ENCODE measurements at regions not wholly inside any gene's neighbourhood (a gene's known extent, or its start where the extent isn't known, plus 50 kb on each side); places are given as distances from the start of the nearest gene placed in this dataset.
"Not testable (repeated sequence)": the region's sequence is repeated elsewhere in the genome, so short reads cannot be mapped to it uniquely, and the experiment has no call there.

DNA sequence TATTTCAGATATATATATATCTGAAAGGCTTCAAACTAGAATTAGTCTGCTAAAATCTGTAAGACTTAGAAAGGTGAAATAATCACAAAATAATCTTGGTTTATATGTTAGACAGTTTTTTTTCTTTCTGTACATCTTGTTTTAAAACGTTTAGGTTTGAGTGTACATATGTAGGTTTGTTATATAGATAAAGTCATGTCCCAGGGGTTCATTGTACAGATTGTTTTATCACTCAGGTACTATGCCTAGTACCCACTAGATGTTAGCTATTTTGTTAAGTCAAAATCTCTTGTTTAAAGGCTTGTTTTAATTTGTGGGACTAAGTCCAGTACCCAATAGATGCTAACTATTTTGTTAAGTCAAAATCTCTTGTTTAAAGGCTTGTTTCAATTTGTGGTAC is 1339.0 kb upstream of the CITED2 start:
- no peak overlapping the region for H3K27ac ChIP-seq (ENCODE audit: low read length)
- H3K4me1 ChIP-seq (ENCODE audit: control insufficient read depth in 1 of 2, insufficient read depth in 2 of 2, low read length in 2 of 2): no peaks in the 10 kb centered on the region
- H3K36me3 ChIP-seq (ENCODE audit: control insufficient read depth in 1 of 2, insufficient read depth in 2 of 2, low read length in 2 of 2): no peaks in the 10 kb centered on the region
- H3K9me3 ChIP-seq (ENCODE audit: control insufficient read depth in 1 of 2, low read length in 2 of 2): peaks cover 0 to 5% of the 10 kb centered on the region in 2 donors
- H3K4me3 ChIP-seq (ENCODE audit: low read depth in 1 of 2, low read length in 2 of 2): no peak overlapping the region
- no peaks in the 10 kb centered on the region for H3K27me3 ChIP-seq (ENCODE audit: low read depth, low read length)

DNA sequence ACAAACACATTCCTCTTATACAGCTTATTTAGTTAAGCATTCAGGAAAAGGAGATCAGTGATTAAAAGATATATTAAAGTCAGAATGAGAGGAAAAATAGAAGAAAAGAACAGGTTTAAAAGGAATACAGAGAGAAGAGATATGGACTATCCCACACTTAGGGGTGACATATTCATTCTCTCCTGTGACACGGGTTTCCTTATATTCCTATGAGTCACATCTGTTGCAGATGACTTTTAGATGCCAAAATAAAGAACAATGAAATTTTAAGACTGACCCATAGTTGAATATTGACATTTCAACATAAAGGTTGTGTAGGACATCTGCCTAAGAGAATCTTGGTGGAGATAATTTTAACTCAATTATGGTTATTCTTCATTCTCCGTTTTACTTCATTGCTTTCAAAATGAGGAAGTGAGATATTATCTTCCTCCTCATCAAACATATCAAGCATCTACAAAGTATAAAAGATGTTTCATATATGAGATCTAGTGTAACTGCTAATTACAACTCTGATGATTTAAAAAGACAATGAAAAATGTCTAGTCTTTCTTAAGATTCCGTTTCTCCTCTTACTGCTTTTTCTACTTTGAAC is 1336.7 kb upstream of the CITED2 start:
- H3K27ac ChIP-seq (ENCODE audit: low read length): no peak overlapping the region
- H3K9me3 ChIP-seq (ENCODE audit: control insufficient read depth in 1 of 2, low read length in 2 of 2): peaks cover 0 to 8% of the 10 kb centered on the region in 2 donors
- no peak overlapping the region for H3K4me3 ChIP-seq (ENCODE audit: low read depth in 1 of 2, low read length in 2 of 2)
- H3K36me3 ChIP-seq (ENCODE audit: control insufficient read depth in 1 of 2, insufficient read depth in 2 of 2, low read length in 2 of 2): no peaks in the 10 kb centered on the region
- H3K4me1 ChIP-seq (ENCODE audit: control insufficient read depth in 1 of 2, insufficient read depth in 2 of 2, low read length in 2 of 2): no peaks in the 10 kb centered on the region
- no peaks in the 10 kb centered on the region for H3K27me3 ChIP-seq (ENCODE audit: low read depth, low read length)

DNA sequence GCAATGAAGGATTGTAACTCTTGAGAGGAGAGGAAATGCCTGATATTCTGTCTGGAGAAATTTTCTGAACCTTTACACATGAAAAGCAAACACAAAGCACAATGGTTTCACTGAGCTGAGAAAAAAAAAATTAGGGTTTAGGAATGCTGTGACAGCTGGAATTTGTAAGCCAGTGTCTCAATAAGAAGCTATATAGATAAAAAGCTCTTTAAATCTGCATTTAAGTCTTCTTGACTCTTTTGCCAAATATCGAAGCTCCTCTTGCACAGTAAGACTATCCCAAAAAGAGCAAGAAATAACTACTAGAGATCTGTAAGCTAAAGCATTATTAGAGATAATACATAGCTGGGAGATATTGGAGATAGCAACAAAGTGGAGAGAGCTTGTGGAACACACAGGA is 1334.0 kb upstream of the CITED2 start:
- H3K27ac ChIP-seq (ENCODE audit: low read length): no peak overlapping the region
- no peaks in the 10 kb centered on the region for H3K4me1 ChIP-seq (ENCODE audit: control insufficient read depth in 1 of 2, insufficient read depth in 2 of 2, low read length in 2 of 2)
- no peaks in the 10 kb centered on the region for H3K36me3 ChIP-seq (ENCODE audit: control insufficient read depth in 1 of 2, insufficient read depth in 2 of 2, low read length in 2 of 2)
- peaks cover 0 to 2% of the 10 kb centered on the region in 2 donors for H3K9me3 ChIP-seq (ENCODE audit: control insufficient read depth in 1 of 2, low read length in 2 of 2)
- no peak overlapping the region for H3K4me3 ChIP-seq (ENCODE audit: low read depth in 1 of 2, low read length in 2 of 2)
- H3K27me3 ChIP-seq (ENCODE audit: low read depth, low read length): no peaks in the 10 kb centered on the region

DNA sequence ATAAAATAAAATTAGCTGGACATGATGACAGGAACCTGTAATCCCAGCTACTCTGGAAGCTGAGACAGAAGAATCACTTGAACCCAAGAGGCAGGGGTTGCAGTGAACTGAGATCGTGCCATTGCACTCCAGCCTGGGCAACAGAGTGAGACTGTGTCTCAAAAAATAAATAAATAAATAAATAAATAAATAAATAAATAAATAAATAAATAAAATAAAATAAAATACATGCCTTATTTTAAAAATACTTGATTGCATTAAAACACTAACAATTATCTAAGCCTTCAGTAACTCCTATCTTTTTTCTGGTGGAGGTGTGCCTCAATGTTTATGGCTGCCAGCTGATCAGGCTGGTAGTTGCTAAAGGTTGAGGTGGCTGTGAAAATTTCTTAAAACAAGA is 1329.6 kb upstream of the CITED2 start:
- H3K4me1 ChIP-seq (ENCODE audit: control insufficient read depth in 1 of 2, insufficient read depth in 2 of 2, low read length in 2 of 2); H3K9me3 ChIP-seq (ENCODE audit: control insufficient read depth in 1 of 2, low read length in 2 of 2); H3K27me3 ChIP-seq (ENCODE audit: low read depth, low read length); H3K4me3 ChIP-seq (ENCODE audit: low read depth in 1 of 2, low read length in 2 of 2); H3K27ac ChIP-seq (ENCODE audit: low read length); H3K36me3 ChIP-seq (ENCODE audit: control insufficient read depth in 1 of 2, insufficient read depth in 2 of 2, low read length in 2 of 2): not testable (repeated sequence)

DNA sequence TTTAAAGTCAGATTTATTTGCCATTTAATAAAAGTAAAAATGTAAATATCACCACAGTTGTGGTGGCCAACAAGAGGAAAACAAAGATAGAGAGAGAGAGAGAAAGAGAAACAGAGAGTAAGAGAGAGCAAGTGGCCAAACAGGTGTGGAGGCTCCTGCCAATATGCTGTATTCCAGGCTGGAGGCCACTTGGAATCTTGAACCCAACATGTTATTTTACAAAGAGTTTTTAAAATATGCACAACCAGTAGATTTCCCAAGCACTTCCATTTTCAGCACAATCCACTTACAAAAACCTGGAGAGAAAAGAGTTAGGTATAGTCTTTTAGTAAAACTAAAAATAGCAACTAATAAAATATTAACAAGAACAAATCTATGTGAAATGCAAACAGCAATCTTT is 1323.1 kb upstream of the CITED2 start:
- Histone ChIP-seq H3K9me3 (ENCODE audit: control insufficient read depth in 1 of 2, low read length in 2 of 2) (peaks cover 0 to 6% of the 10 kb centered on the region in 2 donors), H3K27me3 (ENCODE audit: low read depth, low read length) (no peaks in the 10 kb centered on the region), H3K27ac (ENCODE audit: low read length) (no peak overlapping the region), H3K4me1 (ENCODE audit: control insufficient read depth in 1 of 2, insufficient read depth in 2 of 2, low read length in 2 of 2) (no peaks in the 10 kb centered on the region), H3K4me3 (ENCODE audit: low read depth in 1 of 2, low read length in 2 of 2) (no peak overlapping the region), H3K36me3 (ENCODE audit: control insufficient read depth in 1 of 2, insufficient read depth in 2 of 2, low read length in 2 of 2) (no peaks in the 10 kb centered on the region)

DNA sequence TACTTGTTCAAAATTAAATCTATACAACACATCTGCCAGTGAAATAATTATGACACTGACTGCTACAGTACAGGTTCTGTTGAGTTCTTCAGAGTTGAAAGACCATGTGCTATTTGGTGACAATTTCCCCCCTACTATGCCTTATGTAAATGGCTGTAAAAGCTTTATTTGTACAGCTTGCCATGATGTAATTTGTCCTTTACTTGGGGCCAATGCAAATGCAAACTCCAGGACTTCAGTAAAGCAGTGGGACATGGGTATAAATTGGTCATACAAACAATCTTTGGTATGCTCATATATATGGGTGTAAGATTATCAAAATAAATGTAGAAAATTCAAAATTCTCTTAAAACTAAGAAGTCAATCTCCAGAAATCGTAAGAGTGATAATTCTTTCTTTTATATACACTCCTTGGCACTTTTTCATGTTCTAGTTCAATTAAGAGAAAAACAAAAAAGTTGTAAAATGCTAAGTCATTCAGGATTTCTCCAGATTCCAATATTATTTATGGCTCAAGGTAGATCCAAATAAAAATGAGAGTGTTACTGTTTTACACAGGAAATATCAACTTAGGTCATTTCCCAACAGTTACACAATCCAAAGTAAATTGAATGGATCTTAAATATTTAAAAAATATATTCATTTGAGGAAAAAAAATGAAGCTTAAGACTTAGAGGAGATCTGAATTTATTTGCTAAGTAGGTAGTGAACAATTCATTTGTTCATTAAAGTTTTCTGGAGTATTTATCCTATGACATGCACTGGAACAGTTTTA is 1310.5 kb upstream of the CITED2 start:
- Histone ChIP-seq H3K36me3 (ENCODE audit: control insufficient read depth in 1 of 2, insufficient read depth in 2 of 2, low read length in 2 of 2) (no peaks in the 10 kb centered on the region), H3K4me3 (ENCODE audit: low read depth in 1 of 2, low read length in 2 of 2) (no peak overlapping the region), H3K4me1 (ENCODE audit: control insufficient read depth in 1 of 2, insufficient read depth in 2 of 2, low read length in 2 of 2) (no peaks in the 10 kb centered on the region), H3K9me3 (ENCODE audit: control insufficient read depth in 1 of 2, low read length in 2 of 2) (no peaks in the 10 kb centered on the region), H3K27ac (ENCODE audit: low read length) (no peak overlapping the region), H3K27me3 (ENCODE audit: low read depth, low read length) (no peaks in the 10 kb centered on the region)

DNA sequence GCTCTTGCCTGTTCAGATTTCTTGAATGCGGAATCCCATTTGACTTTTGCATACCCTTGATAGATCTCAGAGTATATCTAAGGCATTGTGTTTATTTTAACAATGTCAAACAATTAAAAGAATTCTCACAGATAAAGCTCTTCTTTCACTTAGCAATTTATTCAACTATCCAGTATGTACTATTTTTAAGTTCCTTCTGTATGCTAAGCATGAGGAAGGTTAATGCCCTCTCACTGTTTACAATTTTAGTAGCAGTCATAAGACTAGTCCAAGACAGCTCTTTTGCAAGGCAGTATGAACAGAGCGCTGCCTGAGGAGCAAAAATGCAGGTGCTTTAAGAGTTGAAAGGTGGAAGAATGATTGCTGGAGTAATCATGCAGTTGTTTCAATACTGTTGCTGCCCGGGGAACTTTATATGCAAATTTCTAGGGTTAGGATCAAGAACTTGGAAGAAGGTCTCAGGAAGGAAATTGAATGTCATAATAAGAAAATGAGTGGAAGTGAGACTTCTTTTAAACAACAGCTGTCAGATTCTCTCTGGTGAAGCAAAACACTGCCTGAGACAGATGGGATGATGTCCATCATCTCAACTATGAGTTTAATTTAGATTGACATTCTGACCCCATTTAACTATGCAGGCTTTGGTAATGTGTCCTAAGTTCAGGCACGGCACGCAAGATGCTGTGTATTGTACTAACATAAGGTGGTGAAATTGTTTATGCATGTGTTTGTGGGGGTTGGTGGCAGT is 1303.5 kb upstream of the CITED2 start:
- Histone ChIP-seq H3K4me1 (ENCODE audit: control insufficient read depth in 1 of 2, insufficient read depth in 2 of 2, low read length in 2 of 2) (peaks cover 0 to 5% of the 10 kb centered on the region in 2 donors), H3K36me3 (ENCODE audit: control insufficient read depth in 1 of 2, insufficient read depth in 2 of 2, low read length in 2 of 2) (no peaks in the 10 kb centered on the region), H3K9me3 (ENCODE audit: control insufficient read depth in 1 of 2, low read length in 2 of 2) (no peaks in the 10 kb centered on the region), H3K4me3 (ENCODE audit: low read depth in 1 of 2, low read length in 2 of 2) (no peak overlapping the region), H3K27me3 (ENCODE audit: low read depth, low read length) (no peaks in the 10 kb centered on the region), H3K27ac (ENCODE audit: low read length) (no peak overlapping the region)

DNA sequence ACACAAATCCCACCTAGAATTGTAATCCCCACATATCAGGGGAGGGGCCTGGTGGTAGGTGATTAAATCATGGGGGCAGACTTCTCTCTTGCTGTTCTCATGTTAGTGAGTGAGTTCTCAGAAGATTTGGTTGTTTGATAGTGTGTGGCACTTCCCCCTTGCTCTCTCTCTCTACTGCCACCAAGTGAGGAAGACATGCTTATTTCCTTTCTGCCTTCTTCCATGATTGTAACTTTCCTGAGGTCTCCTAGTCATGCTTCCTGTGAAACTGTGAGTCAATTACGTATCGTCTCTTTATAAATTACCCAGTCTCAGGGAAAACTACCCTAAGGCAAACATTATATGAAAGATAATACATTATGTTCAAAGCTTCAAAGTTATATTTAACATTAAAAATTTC is 1297.5 kb upstream of the CITED2 start:
- Histone ChIP-seq H3K9me3 (ENCODE audit: control insufficient read depth in 1 of 2, low read length in 2 of 2) (no peaks in the 10 kb centered on the region), H3K36me3 (ENCODE audit: control insufficient read depth in 1 of 2, insufficient read depth in 2 of 2, low read length in 2 of 2) (no peaks in the 10 kb centered on the region), H3K27ac (ENCODE audit: low read length) (no peak overlapping the region), H3K4me3 (ENCODE audit: low read depth in 1 of 2, low read length in 2 of 2) (no peak overlapping the region), H3K27me3 (ENCODE audit: low read depth, low read length) (no peaks in the 10 kb centered on the region), H3K4me1 (ENCODE audit: control insufficient read depth in 1 of 2, insufficient read depth in 2 of 2, low read length in 2 of 2) (no peaks in the 10 kb centered on the region)

DNA sequence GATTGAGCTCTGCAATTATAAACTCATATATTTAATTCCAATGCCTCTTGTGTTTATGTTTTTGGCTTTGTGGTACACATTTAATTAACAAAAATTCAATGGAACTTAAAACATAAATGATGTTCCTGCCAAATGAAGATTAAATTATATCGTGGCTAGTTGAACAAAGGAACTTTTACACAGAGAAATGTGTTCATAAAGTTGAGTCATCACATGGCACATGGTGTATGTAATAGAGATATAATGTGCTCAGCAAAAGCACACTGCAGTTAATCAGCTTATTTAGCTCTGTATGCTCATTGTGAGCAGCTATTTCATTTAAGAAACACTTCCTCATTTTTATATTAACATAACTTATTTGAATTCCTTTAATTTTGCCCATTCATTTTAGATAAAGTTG is 1295.6 kb upstream of the CITED2 start:
- Histone ChIP-seq H3K9me3 (ENCODE audit: control insufficient read depth in 1 of 2, low read length in 2 of 2) (no peaks in the 10 kb centered on the region), H3K27ac (ENCODE audit: low read length) (no peak overlapping the region), H3K4me1 (ENCODE audit: control insufficient read depth in 1 of 2, insufficient read depth in 2 of 2, low read length in 2 of 2) (no peaks in the 10 kb centered on the region), H3K4me3 (ENCODE audit: low read depth in 1 of 2, low read length in 2 of 2) (no peak overlapping the region), H3K36me3 (ENCODE audit: control insufficient read depth in 1 of 2, insufficient read depth in 2 of 2, low read length in 2 of 2) (no peaks in the 10 kb centered on the region), H3K27me3 (ENCODE audit: low read depth, low read length) (no peaks in the 10 kb centered on the region)

DNA sequence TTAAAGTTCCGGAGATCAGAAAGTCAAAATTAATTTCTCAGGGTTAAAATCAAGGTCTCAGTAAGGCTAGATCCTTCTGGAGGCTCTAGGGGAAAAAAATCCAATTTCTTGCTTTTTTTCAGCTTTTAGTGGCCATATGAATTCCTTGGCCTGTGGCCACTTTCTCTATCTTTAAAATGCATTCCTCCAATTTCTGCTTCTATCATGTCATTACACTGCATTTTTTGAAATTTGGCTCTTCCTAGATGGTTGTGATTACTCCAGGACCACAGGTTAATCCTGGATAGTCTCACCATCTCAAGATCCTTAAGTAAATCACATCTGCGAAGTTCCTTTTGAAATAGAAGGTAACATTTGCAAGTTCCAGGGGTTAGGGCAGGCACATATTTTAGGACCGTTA is 1294.9 kb upstream of the CITED2 start:
- no peak overlapping the region for H3K4me3 ChIP-seq (ENCODE audit: low read depth in 1 of 2, low read length in 2 of 2)
- H3K27ac ChIP-seq (ENCODE audit: low read length): no peak overlapping the region
- H3K27me3 ChIP-seq (ENCODE audit: low read depth, low read length): no peaks in the 10 kb centered on the region
- no peaks in the 10 kb centered on the region for H3K4me1 ChIP-seq (ENCODE audit: control insufficient read depth in 1 of 2, insufficient read depth in 2 of 2, low read length in 2 of 2)
- H3K36me3 ChIP-seq (ENCODE audit: control insufficient read depth in 1 of 2, insufficient read depth in 2 of 2, low read length in 2 of 2): no peaks in the 10 kb centered on the region
- no peaks in the 10 kb centered on the region for H3K9me3 ChIP-seq (ENCODE audit: control insufficient read depth in 1 of 2, low read length in 2 of 2)

DNA sequence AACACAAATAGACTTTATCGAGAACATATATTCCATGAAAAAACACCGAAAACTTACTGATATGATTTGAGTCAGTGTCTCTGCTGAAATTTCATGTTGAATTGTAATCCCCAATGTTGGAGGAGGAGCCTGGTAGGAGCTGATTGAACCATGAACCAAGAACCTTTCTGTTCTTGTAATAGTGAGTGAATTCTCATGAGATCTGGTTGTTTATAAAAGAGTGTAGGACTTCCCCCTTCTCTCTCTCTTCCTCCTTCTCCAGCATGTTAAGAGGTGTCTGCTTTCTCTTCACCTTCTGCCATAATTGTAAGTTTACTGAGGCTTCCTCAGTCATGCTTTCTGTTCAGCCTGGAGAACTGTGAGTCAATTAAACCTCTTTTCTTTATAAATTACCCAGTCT is 1289.3 kb upstream of the CITED2 start:
- H3K27me3 ChIP-seq (ENCODE audit: low read depth, low read length): no peaks in the 10 kb centered on the region
- H3K9me3 ChIP-seq (ENCODE audit: control insufficient read depth in 1 of 2, low read length in 2 of 2): no peaks in the 10 kb centered on the region
- no peak overlapping the region for H3K4me3 ChIP-seq (ENCODE audit: low read depth in 1 of 2, low read length in 2 of 2)
- H3K36me3 ChIP-seq (ENCODE audit: control insufficient read depth in 1 of 2, insufficient read depth in 2 of 2, low read length in 2 of 2): no peaks in the 10 kb centered on the region
- H3K4me1 ChIP-seq (ENCODE audit: control insufficient read depth in 1 of 2, insufficient read depth in 2 of 2, low read length in 2 of 2): no peaks in the 10 kb centered on the region
- H3K27ac ChIP-seq (ENCODE audit: low read length): no peak overlapping the region
